ENCODE measurements at regions not wholly inside any gene's neighbourhood (a gene's known extent, or its start where the extent isn't known, plus 50 kb on each side); places are given as distances from the start of the nearest gene placed in this dataset.

GRCh38 chr2:150320608-150321007 is 166.9 kb downstream of the RND3 start:
- no peaks in the 10 kb centered on the region for H3K27me3 Mint-ChIP-seq (ENCODE audit: low read depth)
- no peak overlapping the region for H3K23ac ChIP-seq (ENCODE audit: insufficient read length, low read depth, low read length)
- H3K27me3 ChIP-seq (ENCODE audit: insufficient read depth, low read length) = no peaks in the 10 kb centered on the region
- H3T11ph ChIP-seq (ENCODE audit: low read length) = no peak overlapping the region
- no peak overlapping the region for H4K8ac ChIP-seq (replicated peaks; ENCODE audit: insufficient read length, low read depth, low read length)
- no peak for TF ChIP-seq CTCF (conservative IDR thresholded peaks at IDR 0.05)
- H3K18ac ChIP-seq (ENCODE audit: insufficient read length, low read depth, low read length) = no peak overlapping the region
- peaks cover 16 to 24% of the 10 kb centered on the region in 2 experiments for H3K4me1 Mint-ChIP-seq
- H3K27ac Mint-ChIP-seq = no peak overlapping the region
- H4K5ac ChIP-seq (ENCODE audit: insufficient read length, low read depth, low read length) = no peak overlapping the region
- peaks cover 7 to 12% (median 8%) of the 10 kb centered on the region in 3 experiments for H3K36me3 Mint-ChIP-seq (ENCODE audit: insufficient read depth in 1 of 3, low read depth in 3 of 3)
- H2BK15ac ChIP-seq (ENCODE audit: low read depth, low read length) = no peak overlapping the region
- no peak overlapping the region for H3K14ac ChIP-seq (ENCODE audit: insufficient read depth, low read length)
- H3K79me1 ChIP-seq (ENCODE audit: insufficient read depth, low read depth, low read length, poor library complexity, severe bottlenecking) = no peaks in the 10 kb centered on the region
- H3K4me1 ChIP-seq (ENCODE audit: insufficient read depth, low read length) = 0 out of 2 replicates have a peak, but pooled peaks cover 3% of the 10 kb centered on the region
- WGBS (ENCODE audit: extremely low coverage, insufficient read length, low lambda C conversion rate) = no CpG with 5 or more reads among the region's 1 CpG
- H3K79me2 ChIP-seq (ENCODE audit: insufficient read depth, low read length) = no peaks in the 10 kb centered on the region
- no peak overlapping the region for H2BK20ac ChIP-seq (ENCODE audit: low read depth, low read length, poor library complexity, severe bottlenecking)
- H3K4me3 Mint-ChIP-seq = no peak overlapping the region
- no peak overlapping the region for H2BK5ac ChIP-seq (ENCODE audit: insufficient read length, low read length)
- no peak overlapping the region for H3K9ac ChIP-seq (ENCODE audit: extremely low read depth, insufficient read length, low read length)
- H3K9me3 ChIP-seq (ENCODE audit: control insufficient read depth, low read depth, low read length) = no peaks in the 10 kb centered on the region
- no peak overlapping the region for H2BK120ac ChIP-seq (ENCODE audit: low read depth, low read length, poor library complexity, severe bottlenecking)
- H3K4ac ChIP-seq (ENCODE audit: low read depth, low read length) = no peak overlapping the region
- H3K23me2 ChIP-seq (ENCODE audit: insufficient read length, low read depth, low read length, poor library complexity, severe bottlenecking) = no peaks in the 10 kb centered on the region
- H4K20me1 ChIP-seq (ENCODE audit: control insufficient read depth, insufficient read depth, insufficient read length) = no peaks in the 10 kb centered on the region
- H3K4me2 ChIP-seq (ENCODE audit: insufficient read depth, insufficient read length, low read length) = no peak overlapping the region
- H3K27ac ChIP-seq (ENCODE audit: insufficient read length, low read depth, low read length) = no peak overlapping the region
- H2AK5ac ChIP-seq (ENCODE audit: insufficient read length, low read length) = no peak overlapping the region
- no peak overlapping the region for H4K91ac ChIP-seq (ENCODE audit: insufficient read length, low read depth, low read length)
- peaks cover 9 to 10% of the 10 kb centered on the region in 2 experiments for H3K9me3 Mint-ChIP-seq
- no peak overlapping the region for H3K56ac ChIP-seq (ENCODE audit: insufficient read length, low read depth, low read length)
- no peak overlapping the region for H2AFZ ChIP-seq (ENCODE audit: low read length)
- no peak overlapping the region for H2BK12ac ChIP-seq (ENCODE audit: insufficient read length, low read depth, low read length)
- no peak for DNase-seq
